Nephron progenitor cell (in vitro differentiated cells): ENCODE measurements at regions not wholly inside any gene's neighbourhood (a gene's known extent, or its start where the extent isn't known, plus 50 kb on each side); places are given as distances from the start of the nearest gene placed in this dataset.

Experiments
- DNase-seq: peaks from one replicate; pipeline ENCODE4 v3.0.0; 2021
- H3K27ac Mint-ChIP-seq: 2 replicates; pipeline ENCODE4 v1.8.0; 2021; ENCODE audit warnings: mild to moderate bottlenecking, moderate library complexity, mixed read lengths
- H3K27me3 Mint-ChIP-seq: 2 replicates; pipeline ENCODE4 v1.8.0; 2021; ENCODE audit warnings: mild to moderate bottlenecking, low read depth, mixed read lengths; ENCODE audit not compliant: poor library complexity
- H3K36me3 Mint-ChIP-seq: 2 replicates; pipeline ENCODE4 v1.8.0; 2021; ENCODE audit warnings: low read depth, mixed read lengths
- H3K4me1 Mint-ChIP-seq: 2 replicates; pipeline ENCODE4 v1.8.0; 2021; ENCODE audit warnings: mixed read lengths
- H3K4me3 Mint-ChIP-seq: 2 replicates; pipeline ENCODE4 v1.8.0; 2021; ENCODE audit warnings: mild to moderate bottlenecking, moderate library complexity, mixed read lengths
- H3K9me3 Mint-ChIP-seq: 2 replicates; pipeline ENCODE4 v1.8.0; 2021; ENCODE audit warnings: mild to moderate bottlenecking, moderate library complexity, mixed read lengths
- TF ChIP-seq, protein P1 (sequence below): fragments of 200-600 bp; sonication (generic); IDR thresholded peaks from 2 replicates; pipeline ENCODE4 v1.5.0; 2021; ENCODE audit warnings: antibody characterized with exemption

GRCh38 chr5:175170899-175171298 lies 273.1 kb downstream of the DRD1 start:
- Mint-ChIP-seq H3K4me3 (no peak overlapping the region), H3K27ac (no peak overlapping the region), H3K4me1 (no peaks in the 10 kb centered on the region), H3K9me3 (no peaks in the 10 kb centered on the region), H3K27me3 (peaks cover 33% of the 10 kb centered on the region), H3K36me3 (no peaks in the 10 kb centered on the region)
- TF ChIP-seq, protein P1, sequence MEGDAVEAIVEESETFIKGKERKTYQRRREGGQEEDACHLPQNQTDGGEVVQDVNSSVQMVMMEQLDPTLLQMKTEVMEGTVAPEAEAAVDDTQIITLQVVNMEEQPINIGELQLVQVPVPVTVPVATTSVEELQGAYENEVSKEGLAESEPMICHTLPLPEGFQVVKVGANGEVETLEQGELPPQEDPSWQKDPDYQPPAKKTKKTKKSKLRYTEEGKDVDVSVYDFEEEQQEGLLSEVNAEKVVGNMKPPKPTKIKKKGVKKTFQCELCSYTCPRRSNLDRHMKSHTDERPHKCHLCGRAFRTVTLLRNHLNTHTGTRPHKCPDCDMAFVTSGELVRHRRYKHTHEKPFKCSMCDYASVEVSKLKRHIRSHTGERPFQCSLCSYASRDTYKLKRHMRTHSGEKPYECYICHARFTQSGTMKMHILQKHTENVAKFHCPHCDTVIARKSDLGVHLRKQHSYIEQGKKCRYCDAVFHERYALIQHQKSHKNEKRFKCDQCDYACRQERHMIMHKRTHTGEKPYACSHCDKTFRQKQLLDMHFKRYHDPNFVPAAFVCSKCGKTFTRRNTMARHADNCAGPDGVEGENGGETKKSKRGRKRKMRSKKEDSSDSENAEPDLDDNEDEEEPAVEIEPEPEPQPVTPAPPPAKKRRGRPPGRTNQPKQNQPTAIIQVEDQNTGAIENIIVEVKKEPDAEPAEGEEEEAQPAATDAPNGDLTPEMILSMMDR, result no peak
- no peak for DNase-seq

DNA sequence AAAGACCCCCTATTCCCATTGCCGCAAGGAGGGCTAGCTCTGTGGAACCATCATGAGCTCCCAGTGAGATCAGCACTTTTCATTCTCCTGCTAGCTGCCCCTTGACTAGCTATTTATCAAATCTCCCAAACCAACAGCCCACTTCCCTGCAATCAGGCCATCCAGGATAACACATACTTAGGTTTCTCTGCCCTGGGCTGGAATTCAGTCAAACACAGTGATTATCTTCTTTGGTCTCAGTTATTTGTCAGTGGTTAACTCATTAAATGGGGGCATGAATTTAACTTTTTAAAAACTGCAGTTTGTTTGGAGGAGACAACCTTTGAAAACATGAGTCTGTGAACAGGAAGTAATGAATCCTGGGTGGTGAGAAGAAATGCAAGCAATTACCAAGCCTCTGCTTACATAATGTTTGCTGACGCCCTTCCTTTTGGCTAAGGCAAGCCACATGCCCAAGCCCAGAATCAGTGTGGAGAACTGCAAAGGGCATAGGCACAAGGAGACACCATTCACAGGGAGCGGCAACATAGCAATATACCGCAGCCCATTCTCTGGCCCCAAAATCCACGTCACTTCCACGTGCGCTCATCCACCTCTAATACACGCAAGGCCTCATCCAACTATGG lies 275.0 kb downstream of the DRD1 start:
- Mint-ChIP-seq H3K36me3 (no peaks in the 10 kb centered on the region), H3K27ac (no peak overlapping the region), H3K4me1 (no peaks in the 10 kb centered on the region), H3K4me3 (no peak overlapping the region), H3K9me3 (no peaks in the 10 kb centered on the region), H3K27me3 (peaks cover 33% of the 10 kb centered on the region)
- DNase-seq, result no peak
- TF ChIP-seq, protein P1, result no peak

DNA sequence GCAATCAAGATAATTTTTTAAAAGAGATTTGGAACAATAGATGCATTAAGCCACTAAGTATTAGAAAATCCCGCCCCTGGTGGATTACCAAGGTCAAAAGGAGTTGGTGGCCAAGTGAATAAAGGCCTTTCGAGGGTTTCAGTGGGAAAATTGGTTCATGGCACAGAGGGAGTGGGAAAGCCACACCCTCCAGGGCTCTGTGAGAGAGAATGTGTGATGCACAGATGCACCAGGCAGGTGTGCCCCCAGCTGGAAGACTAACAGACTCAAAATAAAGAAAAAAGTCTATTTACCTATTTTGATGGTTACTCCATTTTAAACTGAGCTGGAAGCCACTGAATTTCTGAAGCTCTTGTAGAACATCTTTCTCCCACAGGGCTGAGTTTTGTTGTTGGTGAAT lies 278.0 kb downstream of the DRD1 start:
- TF ChIP-seq, protein P1, result no peak

DNA sequence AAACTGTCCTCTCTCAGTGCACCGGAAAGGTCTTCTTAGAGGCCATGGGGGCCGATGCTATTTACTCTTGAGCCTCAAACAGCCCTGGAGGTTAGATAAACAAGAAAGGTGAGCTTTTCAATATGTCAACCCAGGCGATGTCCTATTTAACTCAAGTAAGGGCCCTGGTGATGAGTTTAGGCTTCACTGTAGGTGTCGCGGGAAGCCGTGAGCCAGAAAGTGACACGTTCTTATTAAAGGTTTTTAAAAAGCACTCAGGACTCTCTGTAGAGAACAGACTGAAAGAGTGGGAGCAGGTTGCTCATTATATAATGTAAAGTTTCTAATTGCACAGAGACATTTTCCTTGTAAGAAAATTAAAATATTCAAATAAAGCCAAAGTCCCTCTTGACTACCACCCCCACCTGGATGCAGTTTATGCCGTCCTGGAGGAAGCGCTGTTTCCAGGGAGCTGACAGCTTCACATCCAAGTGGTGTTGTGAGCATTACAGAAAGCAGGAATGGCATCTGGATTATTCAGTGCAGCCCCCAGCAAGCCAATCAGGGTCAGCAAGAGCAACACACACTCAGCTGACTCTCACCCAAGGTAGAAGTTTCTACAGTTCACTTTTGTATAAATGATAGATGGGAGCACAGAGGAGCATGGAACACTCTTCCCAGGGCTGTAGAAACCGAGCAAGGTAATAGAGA lies 280.3 kb downstream of the DRD1 start:
- Mint-ChIP-seq H3K27me3 (peaks cover 24% of the 10 kb centered on the region), H3K4me3 (no peak overlapping the region), H3K36me3 (no peaks in the 10 kb centered on the region), H3K4me1 (peaks cover 21% of the 10 kb centered on the region), H3K9me3 (no peaks in the 10 kb centered on the region), H3K27ac (no peak overlapping the region)
- DNase-seq, result no peak
- TF ChIP-seq, protein P1, result no peak

More for the DNA sequence above, 278.0 kb downstream of the DRD1 start:
- Mint-ChIP-seq H3K9me3 (no peaks in the 10 kb centered on the region), H3K36me3 (no peaks in the 10 kb centered on the region), H3K4me1 (peaks cover 21% of the 10 kb centered on the region), H3K4me3 (no peak overlapping the region), H3K27me3 (peaks cover 24% of the 10 kb centered on the region), H3K27ac (no peak overlapping the region)
- DNase-seq, result no peak

DNA sequence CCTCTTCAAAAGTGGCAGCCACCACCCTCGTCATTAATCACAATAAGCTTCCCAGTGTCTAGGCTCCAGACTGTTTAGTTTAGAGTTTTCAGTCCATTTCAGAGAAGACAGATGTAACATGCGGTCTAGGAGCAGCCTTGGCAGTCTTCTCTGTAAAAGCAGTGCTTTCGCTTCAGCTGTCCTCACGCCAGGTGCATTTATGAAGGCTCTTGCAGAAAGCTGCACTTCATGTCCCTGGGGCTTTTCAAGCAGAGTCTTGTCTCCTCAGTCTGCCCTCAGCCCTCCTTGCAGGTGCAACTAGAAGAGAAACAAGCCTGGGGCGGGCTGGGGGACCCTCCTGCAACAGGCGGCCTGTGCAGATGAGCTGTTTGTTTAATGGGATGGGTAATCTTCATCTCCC lies 281.9 kb downstream of the DRD1 start:
- no peak for DNase-seq
- H3K36me3 Mint-ChIP-seq, result no peaks in the 10 kb centered on the region
- no peaks in the 10 kb centered on the region for H3K9me3 Mint-ChIP-seq
- TF ChIP-seq, protein P1, result no peak
- H3K4me1 Mint-ChIP-seq, result peaks cover 21% of the 10 kb centered on the region
- H3K4me3 Mint-ChIP-seq, result no peak overlapping the region
- peaks cover 19% of the 10 kb centered on the region for H3K27me3 Mint-ChIP-seq
- no peak overlapping the region for H3K27ac Mint-ChIP-seq

- no peaks in the 10 kb centered on the region for H3K9me3 Mint-ChIP-seq
Observed at GRCh38 chr5:175159956-175160355, 284.0 kb downstream of the DRD1 start.

More at GRCh38 chr5:175159956-175160355, 284.0 kb downstream of the DRD1 start:
- DNase-seq, result no peak
- no peak overlapping the region for H3K4me3 Mint-ChIP-seq
- H3K27me3 Mint-ChIP-seq, result peaks cover 13% of the 10 kb centered on the region
- no peaks in the 10 kb centered on the region for H3K36me3 Mint-ChIP-seq
- H3K4me1 Mint-ChIP-seq, result peaks cover 21% of the 10 kb centered on the region
- H3K27ac Mint-ChIP-seq, result no peak overlapping the region
- TF ChIP-seq, protein P1, result no peak
